H1 (cell line): ENCODE measurements at regions not wholly inside any gene's neighbourhood (a gene's known extent, or its start where the extent isn't known, plus 50 kb on each side); places are given as distances from the start of the nearest gene placed in this dataset.

Source experiments
- CHD1 ChIP-seq: IDR thresholded peaks from 2 replicates; pipeline ENCODE4 v1.6.1; 2012; ENCODE audit warnings: low read depth, low read length, improper control_type of control experiment
- KDM5A ChIP-seq: fragments of 200-600 bp; IDR thresholded peaks from 2 replicates; pipeline ENCODE4 v1.7.1; 2012; ENCODE audit warnings: mild to moderate bottlenecking, low read length, inconsistent platforms, mixed read lengths
- SIX5 ChIP-seq: IDR thresholded peaks from 2 replicates; pipeline ENCODE4 v1.6.1; 2011; ENCODE audit warnings: mild to moderate bottlenecking, low read depth, low read length
- SUZ12 ChIP-seq: fragments of 200-600 bp; sonication (generic); IDR thresholded peaks from 2 replicates; pipeline ENCODE4 v1.6.1; 2012; ENCODE audit warnings: mild to moderate bottlenecking, inconsistent platforms, low read length, moderate library complexity, mixed read lengths
- TAF7 ChIP-seq: optimal IDR thresholded peaks from 2 replicates; pipeline ENCODE3; 2011; ENCODE audit warnings: low read depth, mild to moderate bottlenecking, inconsistent platforms, low read length, moderate library complexity, borderline replicate concordance
- TF ChIP-seq, protein P1 (sequence below): IDR thresholded peaks from 2 replicates; pipeline ENCODE4 v1.6.1; 2012; ENCODE audit warnings: inconsistent platforms

GRCh38 chr4:119825696-119826095 lies 197.1 kb upstream of the PDE5A start (continued):
- TF ChIP-seq CHD1 (no peak), SIX5 (no peak), SUZ12 (no peak), TAF7 (no peak), KDM5A (no peak)
- TF ChIP-seq, protein P1, sequence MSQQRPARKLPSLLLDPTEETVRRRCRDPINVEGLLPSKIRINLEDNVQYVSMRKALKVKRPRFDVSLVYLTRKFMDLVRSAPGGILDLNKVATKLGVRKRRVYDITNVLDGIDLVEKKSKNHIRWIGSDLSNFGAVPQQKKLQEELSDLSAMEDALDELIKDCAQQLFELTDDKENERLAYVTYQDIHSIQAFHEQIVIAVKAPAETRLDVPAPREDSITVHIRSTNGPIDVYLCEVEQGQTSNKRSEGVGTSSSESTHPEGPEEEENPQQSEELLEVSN, result no peak
